H9 (cell line): ENCODE measurements at regions not wholly inside any gene's neighbourhood (a gene's known extent, or its start where the extent isn't known, plus 50 kb on each side); places are given as distances from the start of the nearest gene placed in this dataset.

Source experiments
- DNase-seq: peaks from one replicate; pipeline ENCODE4 v3.0.0-alpha.2; 2017
- H2AFZ ChIP-seq: one replicate; pipeline ENCODE4 v1.6.1; 2013; ENCODE audit warnings: mild to moderate bottlenecking, low read length, control low read depth, moderate library complexity
- H2AK5ac ChIP-seq: 2 replicates; pipeline ENCODE4 v1.6.1; 2013; ENCODE audit warnings: low read length, control low read depth, mixed read lengths; ENCODE audit not compliant: insufficient read length
- H2BK120ac ChIP-seq: one replicate; pipeline ENCODE4 v1.6.1; 2013; ENCODE audit warnings: low read depth, mild to moderate bottlenecking, low read length, control low read depth, inconsistent platforms; ENCODE audit not compliant: poor library complexity, severe bottlenecking
- H2BK12ac ChIP-seq: 2 replicates; pipeline ENCODE4 v1.6.1; 2013; ENCODE audit warnings: low read length, control low read depth, mixed read lengths, low read depth; ENCODE audit not compliant: insufficient read length
- H2BK15ac ChIP-seq: 2 replicates; pipeline ENCODE4 v1.6.1; 2013; ENCODE audit warnings: low read depth, low read length, control low read depth
- H2BK20ac ChIP-seq: one replicate; pipeline ENCODE4 v1.6.1; 2013; ENCODE audit warnings: low read depth, mild to moderate bottlenecking, low read length, control low read depth, inconsistent platforms; ENCODE audit not compliant: poor library complexity, severe bottlenecking
- H2BK5ac ChIP-seq: 2 replicates; pipeline ENCODE4 v1.6.1; 2013; ENCODE audit warnings: low read length, control low read depth, mixed read lengths; ENCODE audit not compliant: insufficient read length
- H3K14ac ChIP-seq: 2 replicates; pipeline ENCODE4 v1.6.1; 2013; ENCODE audit warnings: low read length, control low read depth; ENCODE audit not compliant: insufficient read depth
- H3K18ac ChIP-seq: 2 replicates; pipeline ENCODE4 v1.6.1; 2013; ENCODE audit warnings: low read depth, mild to moderate bottlenecking, mixed read lengths, low read length, control low read depth; ENCODE audit not compliant: insufficient read length
- H3K23ac ChIP-seq: 2 replicates; pipeline ENCODE4 v1.6.1; 2013; ENCODE audit warnings: low read length, control low read depth, mixed read lengths, low read depth; ENCODE audit not compliant: insufficient read length
- H3K23me2 ChIP-seq: 2 replicates; pipeline ENCODE4 v1.6.1; 2013; ENCODE audit warnings: low read depth, mild to moderate bottlenecking, mixed read lengths, low read length, control low read depth; ENCODE audit not compliant: insufficient read length, poor library complexity, severe bottlenecking
- H3K27ac ChIP-seq: 2 replicates; pipeline ENCODE4 v1.5.1; 2013; ENCODE audit warnings: low read length, control low read depth, mixed read lengths, low read depth; ENCODE audit not compliant: insufficient read length
- H3K27me3 ChIP-seq: 2 replicates; pipeline ENCODE4 v1.6.1; 2013; ENCODE audit warnings: low read length, control low read depth, inconsistent platforms; ENCODE audit not compliant: insufficient read depth
- H3K4ac ChIP-seq: 2 replicates; pipeline ENCODE4 v1.6.1; 2013; ENCODE audit warnings: low read depth, mild to moderate bottlenecking, control low read depth, inconsistent platforms, low read length, moderate library complexity
- H3K4me1 ChIP-seq: 2 replicates; pipeline ENCODE4 v1.6.1; 2013; ENCODE audit warnings: low read length, control low read depth, inconsistent platforms; ENCODE audit not compliant: insufficient read depth
- H3K4me2 ChIP-seq: 2 replicates; pipeline ENCODE4 v1.6.1; 2013; ENCODE audit warnings: low read length, control low read depth, mixed read lengths; ENCODE audit not compliant: insufficient read length, insufficient read depth
- H3K56ac ChIP-seq: 2 replicates; pipeline ENCODE4 v1.6.1; 2013; ENCODE audit warnings: low read depth, mild to moderate bottlenecking, mixed read lengths, low read length, control low read depth; ENCODE audit not compliant: insufficient read length
- H3K79me1 ChIP-seq: 2 replicates; pipeline ENCODE4 v1.6.1; 2013; ENCODE audit warnings: low read depth, mild to moderate bottlenecking, moderate library complexity, low read length, control low read depth, inconsistent platforms; ENCODE audit not compliant: insufficient read depth, poor library complexity, severe bottlenecking
- H3K79me2 ChIP-seq: 2 replicates; pipeline ENCODE4 v1.6.1; 2013; ENCODE audit warnings: low read length, control low read depth, inconsistent platforms; ENCODE audit not compliant: insufficient read depth
- H3K9ac ChIP-seq: 2 replicates; pipeline ENCODE4 v1.6.1; 2013; ENCODE audit warnings: low read length, control low read depth, mixed read lengths; ENCODE audit not compliant: insufficient read length; ENCODE audit errors: extremely low read depth
- H3K9me3 ChIP-seq: one replicate; pipeline ENCODE4 v1.6.1; 2013; ENCODE audit warnings: low read depth, low read length, inconsistent platforms; ENCODE audit not compliant: control insufficient read depth
- H3T11ph ChIP-seq: one replicate; pipeline ENCODE4 v1.6.1; 2013; ENCODE audit warnings: mild to moderate bottlenecking, low read length, control low read depth, inconsistent platforms
- H4K20me1 ChIP-seq: one replicate; pipeline ENCODE4 v1.6.1; 2013; ENCODE audit not compliant: control insufficient read depth, insufficient read length, insufficient read depth
- H4K5ac ChIP-seq: 2 replicates; pipeline ENCODE4 v1.6.1; 2013; ENCODE audit warnings: low read depth, mild to moderate bottlenecking, mixed read lengths, low read length, control low read depth; ENCODE audit not compliant: insufficient read length
- H4K8ac ChIP-seq: replicated peaks from 2 replicates; pipeline ENCODE4 v1.6.1; 2013; ENCODE audit warnings: low read length, control low read depth, mixed read lengths, low read depth; ENCODE audit not compliant: insufficient read length
- H4K91ac ChIP-seq: 2 replicates; pipeline ENCODE4 v1.6.1; 2013; ENCODE audit warnings: low read depth, mild to moderate bottlenecking, moderate library complexity, mixed read lengths, low read length, control low read depth; ENCODE audit not compliant: insufficient read length
- H3K27ac Mint-ChIP-seq, 3 experiments: 2 replicates in 2 of 3; 3 replicates in 1 of 3; pipeline ENCODE4 v1.8.0; 2020 to 2021; ENCODE audit warnings: mixed read lengths in 3 of 3, mild to moderate bottlenecking in 1 of 3, moderate library complexity in 1 of 3
- H3K27me3 Mint-ChIP-seq: 2 replicates; pipeline ENCODE4 v1.8.0; 2021; ENCODE audit warnings: low read depth, mild to moderate bottlenecking, moderate library complexity, mixed read lengths
- H3K36me3 Mint-ChIP-seq, 3 experiments: 2 replicates in 2 of 3; 3 replicates in 1 of 3; pipeline ENCODE4 v1.8.0; 2020 to 2021; ENCODE audit warnings: low read depth in 3 of 3, mixed read lengths in 3 of 3; ENCODE audit not compliant: insufficient read depth in 1 of 3
- H3K4me1 Mint-ChIP-seq, 2 experiments: 2 replicates each; pipeline ENCODE4 v1.8.0; 2020; ENCODE audit warnings: mixed read lengths in 2 of 2
- H3K4me3 Mint-ChIP-seq, 2 experiments: 2 replicates in 1 of 2; 3 replicates in 1 of 2; pipeline ENCODE4 v1.8.0; 2020 to 2021; ENCODE audit warnings: mild to moderate bottlenecking in 2 of 2, mixed read lengths in 2 of 2, moderate library complexity in 1 of 2
- H3K9me3 Mint-ChIP-seq, 2 experiments: 2 replicates in 1 of 2; 3 replicates in 1 of 2; pipeline ENCODE4 v1.8.0; 2020; ENCODE audit warnings: mild to moderate bottlenecking in 2 of 2, mixed read lengths in 2 of 2, moderate library complexity in 1 of 2
- WGBS: extraction: QIAGEN DNeasy Blood & Tissue Kit; methylation state at CpG from one replicate; pipeline ENCODE4 v1.1.7; 2013; ENCODE audit warnings: missing lambda C conversion rate, low lambda C conversion rate, mixed read lengths; ENCODE audit not compliant: insufficient read length; ENCODE audit errors: extremely low coverage; 5-methylcytosine and 5-hydroxymethylcytosine counted together
- TF ChIP-seq, protein P1 (sequence below): fragments of 200-600 bp; sonication (generic); conservative IDR thresholded peaks from 3 replicates; pipeline ENCODE4 v1.8.0; 2021; ENCODE audit warnings: antibody characterized with exemption, mild to moderate bottlenecking

DNA sequence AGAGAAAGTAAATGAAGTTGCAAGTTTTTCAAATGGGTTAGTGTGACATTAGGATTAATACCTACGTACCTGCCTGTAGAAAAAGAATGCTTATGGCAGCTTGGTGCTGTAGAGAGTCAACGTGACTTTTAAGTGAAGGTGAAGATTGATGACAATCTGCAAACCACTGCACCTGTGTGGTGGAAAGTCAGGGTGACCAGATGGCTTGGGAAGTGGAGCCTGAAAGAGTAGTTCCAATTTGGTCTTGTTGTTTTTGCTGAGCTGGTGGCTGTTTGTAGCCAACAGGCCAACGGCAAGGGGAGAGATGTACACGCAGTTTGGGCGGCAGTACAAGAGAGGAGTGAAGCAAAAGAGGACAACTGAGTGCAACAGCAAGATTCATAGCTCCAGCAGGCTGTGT lies 78.1 kb upstream of the JAK1 start:
- no peaks in the 10 kb centered on the region for H3K4me1 Mint-ChIP-seq
- Histone ChIP-seq H3K9ac (no peak overlapping the region), H2BK12ac (no peak overlapping the region), H4K8ac (no peak overlapping the region), H2AFZ (no peak overlapping the region), H3K56ac (no peak overlapping the region), H3K4ac (no peak overlapping the region), H4K91ac (no peak overlapping the region), H4K20me1 (no peaks in the 10 kb centered on the region), H3K23me2 (no peaks in the 10 kb centered on the region), H2BK120ac (no peak overlapping the region), H3K23ac (no peak overlapping the region), H3K79me2 (no peaks in the 10 kb centered on the region), H3K27ac (no peak overlapping the region), H3K4me2 (no peak overlapping the region), H3T11ph (no peak overlapping the region), H3K27me3 (no peaks in the 10 kb centered on the region), H2BK5ac (no peak overlapping the region), H3K4me1 (no peaks in the 10 kb centered on the region), H3K18ac (no peak overlapping the region), H3K14ac (no peak overlapping the region), H2AK5ac (no peak overlapping the region), H2BK15ac (no peak overlapping the region), H3K9me3 (no peaks in the 10 kb centered on the region), H4K5ac (no peak overlapping the region), H2BK20ac (no peak overlapping the region), H3K79me1 (no peaks in the 10 kb centered on the region)
- DNase-seq, result no peak
- TF ChIP-seq, protein P1, sequence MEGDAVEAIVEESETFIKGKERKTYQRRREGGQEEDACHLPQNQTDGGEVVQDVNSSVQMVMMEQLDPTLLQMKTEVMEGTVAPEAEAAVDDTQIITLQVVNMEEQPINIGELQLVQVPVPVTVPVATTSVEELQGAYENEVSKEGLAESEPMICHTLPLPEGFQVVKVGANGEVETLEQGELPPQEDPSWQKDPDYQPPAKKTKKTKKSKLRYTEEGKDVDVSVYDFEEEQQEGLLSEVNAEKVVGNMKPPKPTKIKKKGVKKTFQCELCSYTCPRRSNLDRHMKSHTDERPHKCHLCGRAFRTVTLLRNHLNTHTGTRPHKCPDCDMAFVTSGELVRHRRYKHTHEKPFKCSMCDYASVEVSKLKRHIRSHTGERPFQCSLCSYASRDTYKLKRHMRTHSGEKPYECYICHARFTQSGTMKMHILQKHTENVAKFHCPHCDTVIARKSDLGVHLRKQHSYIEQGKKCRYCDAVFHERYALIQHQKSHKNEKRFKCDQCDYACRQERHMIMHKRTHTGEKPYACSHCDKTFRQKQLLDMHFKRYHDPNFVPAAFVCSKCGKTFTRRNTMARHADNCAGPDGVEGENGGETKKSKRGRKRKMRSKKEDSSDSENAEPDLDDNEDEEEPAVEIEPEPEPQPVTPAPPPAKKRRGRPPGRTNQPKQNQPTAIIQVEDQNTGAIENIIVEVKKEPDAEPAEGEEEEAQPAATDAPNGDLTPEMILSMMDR, result no peak
- H3K27ac Mint-ChIP-seq, result no peak overlapping the region
- H3K9me3 Mint-ChIP-seq, result no peaks in the 10 kb centered on the region
- no CpG with 5 or more reads among the region's 5 CpGs for WGBS
- H3K4me3 Mint-ChIP-seq, result no peak overlapping the region
- no peaks in the 10 kb centered on the region; the same call in none of the 2 replicates for H3K27me3 Mint-ChIP-seq
- peaks cover 0 to 5% (median 1%) of the 10 kb centered on the region in 3 experiments; a peak in 2 of 7 replicates for H3K36me3 Mint-ChIP-seq
